Right atrium auricular region (tissue), 2 donors: ENCODE measurements at regions not wholly inside any gene's neighbourhood (a gene's known extent, or its start where the extent isn't known, plus 50 kb on each side); places are given as distances from the start of the nearest gene placed in this dataset.

Experiments
- DNase-seq: peaks from one replicate; pipeline ENCODE4 v3.0.0-alpha.2; 2019; ENCODE audit warnings: low spot score
- H3K27ac ChIP-seq, 2 donors: fragments of 200-600 bp; sonication (generic); 1 replicate in 1 of 2; 2 replicates in 1 of 2; pipeline ENCODE4 v1.5.1; 2016 to 2019
- H3K27me3 ChIP-seq, 2 donors: fragments of 200-600 bp; sonication (generic); one replicate each; pipeline versions ENCODE4 v1.5.1 to v1.6.0; 2017 to 2019
- H3K36me3 ChIP-seq: fragments of 200-600 bp; sonication (generic); one replicate; pipeline ENCODE4 v1.5.1; 2016
- H3K4me1 ChIP-seq, 2 donors: fragments of 200-600 bp; sonication (generic); one replicate each; pipeline versions ENCODE4 v1.5.1 to v1.6.0; 2017 to 2019
- H3K4me3 ChIP-seq, 2 donors: fragments of 200-600 bp; sonication (generic); 1 replicate in 1 of 2; 2 replicates in 1 of 2; pipeline ENCODE4 v1.5.1; 2017 to 2019; ENCODE audit warnings: mild to moderate bottlenecking in 1 of 2, moderate library complexity in 1 of 2
- H3K9me3 ChIP-seq, 2 donors: fragments of 200-600 bp; sonication (generic); one replicate each; pipeline ENCODE4 v1.5.1; 2019
- CTCF ChIP-seq, 2 donors: fragments of 200-600 bp; sonication (generic); IDR thresholded peaks; one replicate each; pipeline ENCODE4 v1.5.1; 2019; ENCODE audit warnings: antibody characterized with exemption in 2 of 2

GRCh38 chr6:44685213-44685612, 297.7 kb downstream of the CDC5L start:
- Histone ChIP-seq H3K27me3 (no peaks in the 10 kb centered on the region), H3K4me3 (no peak overlapping the region), H3K27ac (no peak overlapping the region), H3K36me3 (no peaks in the 10 kb centered on the region), H3K4me1 (no peaks in the 10 kb centered on the region), H3K9me3 (peaks cover 0 to 12% of the 10 kb centered on the region in 2 donors)
- no peak for TF ChIP-seq CTCF (IDR thresholded peaks at IDR 0.05)
- DNase-seq, result no peak

GRCh38 chr6:44696099-44696498, 308.6 kb downstream of the CDC5L start:
- DNase-seq, result no peak
- Histone ChIP-seq H3K9me3 (no peaks in the 10 kb centered on the region), H3K4me3 (no peak overlapping the region), H3K36me3 (no peaks in the 10 kb centered on the region), H3K4me1 (no peaks in the 10 kb centered on the region), H3K27me3 (no peaks in the 10 kb centered on the region), H3K27ac (no peak overlapping the region)
- TF ChIP-seq CTCF (IDR thresholded peaks at IDR 0.05), result no peak

GRCh38 chr6:44696686-44697085, 309.2 kb downstream of the CDC5L start:
- no peaks in the 10 kb centered on the region for H3K4me1 ChIP-seq
- DNase-seq, result no peak
- no peaks in the 10 kb centered on the region for H3K36me3 ChIP-seq
- H3K4me3 ChIP-seq, result no peak overlapping the region
- H3K27ac ChIP-seq, result no peak overlapping the region
- no peak for TF ChIP-seq CTCF (IDR thresholded peaks at IDR 0.05)
- H3K9me3 ChIP-seq, result no peaks in the 10 kb centered on the region
- H3K27me3 ChIP-seq, result no peaks in the 10 kb centered on the region

GRCh38 chr6:44697327-44697726, 309.8 kb downstream of the CDC5L start:
- Histone ChIP-seq H3K27ac (no peak overlapping the region), H3K4me3 (no peak overlapping the region), H3K4me1 (no peaks in the 10 kb centered on the region), H3K27me3 (no peaks in the 10 kb centered on the region), H3K9me3 (no peaks in the 10 kb centered on the region), H3K36me3 (no peaks in the 10 kb centered on the region)
- no peak for TF ChIP-seq CTCF (IDR thresholded peaks at IDR 0.05)
- DNase-seq, result no peak

DNA sequence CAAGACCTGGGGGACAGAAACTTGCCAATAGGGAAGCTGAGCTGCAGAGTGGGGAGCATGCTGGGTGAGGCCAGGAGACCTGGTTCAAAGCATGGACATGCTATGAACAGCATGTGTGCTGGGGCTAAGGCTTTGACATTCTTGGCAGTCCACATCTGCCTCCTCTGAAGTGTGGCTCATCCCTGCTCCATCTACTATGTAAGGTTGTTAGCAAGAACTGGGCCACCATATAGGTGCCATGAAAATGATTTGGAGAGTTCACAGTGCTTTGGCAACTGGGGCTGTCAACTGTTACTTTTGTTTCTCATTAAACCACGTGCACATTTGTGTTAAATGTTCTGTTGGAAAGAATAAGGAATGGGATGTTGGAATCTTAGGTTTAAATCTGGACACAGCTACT, 311.1 kb downstream of the CDC5L start:
- Histone ChIP-seq H3K4me3 (no peak overlapping the region), H3K9me3 (no peaks in the 10 kb centered on the region), H3K4me1 (no peaks in the 10 kb centered on the region), H3K27ac (no peak overlapping the region), H3K27me3 (no peaks in the 10 kb centered on the region), H3K36me3 (no peaks in the 10 kb centered on the region)
- no peak for TF ChIP-seq CTCF (IDR thresholded peaks at IDR 0.05)
- DNase-seq, result no peak

DNA sequence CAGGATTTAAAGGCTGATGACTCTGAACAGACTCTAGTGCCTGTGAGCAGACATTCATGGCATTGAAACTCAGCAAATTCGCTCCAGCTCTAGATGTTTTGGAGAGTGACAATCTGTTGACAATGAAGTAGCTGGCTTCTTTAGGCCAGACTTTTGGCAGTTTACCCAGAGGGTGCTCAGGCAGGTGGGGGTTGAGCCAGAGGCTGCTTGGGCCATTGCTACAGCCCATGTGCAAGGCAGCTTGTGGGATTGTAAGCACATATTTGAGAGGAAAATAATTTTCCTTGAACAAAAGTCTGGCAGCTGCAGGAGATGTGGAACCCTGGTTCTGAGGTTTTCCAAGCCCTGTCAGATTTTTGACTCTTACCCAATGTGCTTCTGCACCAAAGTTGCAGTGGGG, 311.6 kb downstream of the CDC5L start:
- Histone ChIP-seq H3K27ac (no peak overlapping the region), H3K9me3 (no peaks in the 10 kb centered on the region), H3K27me3 (no peaks in the 10 kb centered on the region), H3K4me1 (no peaks in the 10 kb centered on the region), H3K36me3 (no peaks in the 10 kb centered on the region), H3K4me3 (no peak overlapping the region)
- no peak for TF ChIP-seq CTCF (IDR thresholded peaks at IDR 0.05)
- DNase-seq, result no peak
